GM18507 (cell line): ENCODE measurements at regions not wholly inside any gene's neighbourhood (a gene's known extent, or its start where the extent isn't known, plus 50 kb on each side); places are given as distances from the start of the nearest gene placed in this dataset.

Source experiments
- DNase-seq: peaks from one replicate; pipeline ENCODE4 v3.0.0; 2011; ENCODE audit warnings: low read depth; ENCODE audit not compliant: insufficient read length; ENCODE audit errors: extremely low spot score
- FAIRE-seq: peaks from 2 replicates; lab custom pipeline; 2011; peaks lifted over from hg19 to GRCh38; lab: Jason Lieb, UNC

DNA sequence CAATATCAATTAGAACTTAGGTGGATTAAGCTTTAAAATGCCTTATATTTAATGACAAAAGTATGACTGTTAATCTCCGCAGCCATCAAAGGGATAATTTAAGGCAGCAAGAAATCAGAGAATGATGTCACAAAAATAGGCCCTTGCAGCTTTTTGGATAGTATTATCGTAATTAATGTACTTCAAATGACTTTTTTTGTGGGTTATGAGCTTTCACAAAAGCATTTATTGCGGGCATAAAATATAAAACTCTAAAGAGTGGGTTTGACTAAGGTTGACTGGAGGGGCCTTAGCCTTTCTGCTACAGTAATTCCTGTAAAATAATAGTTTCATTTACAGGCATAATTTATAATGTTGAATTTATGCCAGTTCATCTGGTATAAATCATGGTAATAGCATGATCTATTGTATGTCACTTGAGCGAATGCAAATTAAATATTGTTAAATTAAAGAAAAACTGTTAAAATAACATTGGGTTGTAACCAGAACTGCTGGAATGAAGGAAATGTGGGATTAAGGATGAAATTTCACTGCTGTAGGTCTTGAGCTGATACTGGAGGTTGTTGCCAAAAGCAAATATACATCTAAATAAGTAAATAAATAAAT lies 78.5 kb upstream of the ZFP64 start:
- DNase-seq (no peak), FAIRE-seq (no peak)

DNA sequence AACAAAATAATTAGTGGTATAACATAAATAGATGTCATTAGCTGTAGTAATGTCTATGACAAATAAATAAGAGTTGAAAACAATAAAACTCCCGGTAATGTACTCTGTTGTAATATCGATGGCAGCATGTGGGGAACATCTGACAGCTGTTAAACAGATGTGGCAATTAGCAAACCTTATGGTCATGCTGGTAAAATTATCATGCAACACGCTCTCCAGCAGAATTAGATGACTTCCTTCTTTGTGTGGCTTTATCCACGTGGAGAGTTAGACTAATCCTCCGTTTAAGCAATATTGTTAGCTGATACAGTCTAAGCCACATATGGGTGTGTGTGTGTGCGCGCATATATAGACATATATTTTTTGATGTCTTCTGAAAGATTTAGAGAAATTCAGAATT lies 77.7 kb upstream of the ZFP64 start:
- DNase-seq (no peak), FAIRE-seq (no peak)

DNA sequence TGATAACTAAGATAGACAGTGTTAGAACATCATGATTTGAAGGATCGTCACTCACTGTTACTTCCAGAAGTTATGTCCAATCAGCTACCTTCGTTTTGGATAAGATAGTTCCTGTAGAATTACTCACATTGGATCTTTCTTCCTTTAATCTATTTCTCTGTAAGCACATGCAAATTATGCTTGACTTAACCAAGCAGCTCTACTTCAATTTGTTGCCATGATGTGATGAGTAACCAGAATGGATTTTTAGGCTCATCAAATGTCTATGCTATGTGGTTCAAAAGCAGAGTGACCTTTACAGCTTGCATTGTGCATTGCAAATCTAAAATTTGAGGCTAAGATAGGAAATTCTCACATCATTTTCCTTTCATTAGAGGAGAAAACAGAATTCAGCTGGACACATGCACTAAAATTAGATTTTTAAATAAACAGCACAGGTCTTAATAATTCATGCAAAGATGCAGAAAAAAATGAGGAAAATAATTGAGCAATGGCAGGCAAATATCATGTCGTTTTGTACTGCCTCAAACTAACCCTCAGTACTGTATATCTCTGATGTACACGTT lies 76.7 kb upstream of the ZFP64 start:
- FAIRE-seq (no peak), DNase-seq (no peak)

DNA sequence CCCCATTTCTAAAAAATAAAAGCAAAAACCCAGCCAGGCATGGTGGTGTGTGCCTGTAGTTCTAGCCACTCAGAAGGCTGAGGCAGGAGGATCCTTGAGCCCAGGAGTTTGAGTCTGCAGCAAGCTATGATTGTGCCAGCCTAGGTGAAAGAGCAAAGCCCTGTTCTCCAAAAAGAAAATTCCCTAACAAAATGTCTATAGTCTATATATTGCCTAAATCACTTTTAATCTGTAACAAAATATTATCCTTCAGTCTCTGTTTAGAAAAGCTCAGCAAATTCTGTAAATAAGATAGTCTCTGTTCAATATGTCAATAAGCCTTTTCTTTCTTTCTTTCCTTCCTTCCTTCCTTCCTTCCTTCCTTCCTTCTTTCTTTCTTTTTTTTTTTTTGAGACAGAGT lies 75.8 kb upstream of the ZFP64 start:
- FAIRE-seq, result no peak
- no peak for DNase-seq

DNA sequence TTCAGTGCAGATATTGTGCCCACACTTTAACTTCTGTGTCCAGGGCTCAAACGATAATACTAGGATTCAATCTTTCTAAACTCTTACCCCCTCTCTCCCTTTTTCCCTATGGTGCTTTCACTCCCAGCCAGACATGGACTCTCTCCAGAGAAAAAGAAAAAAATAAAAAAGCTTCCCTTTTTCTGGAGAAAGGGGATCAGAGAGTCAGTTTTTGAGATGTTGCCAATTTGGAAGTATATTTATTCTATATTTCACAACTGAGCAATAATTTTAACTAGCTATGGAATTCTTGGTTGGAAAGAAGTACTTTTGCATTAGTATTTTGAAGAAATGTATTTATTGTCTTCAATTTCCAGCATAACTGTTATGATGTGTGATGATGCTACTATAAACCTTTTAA lies 72.2 kb upstream of the ZFP64 start:
- no peak for DNase-seq
- FAIRE-seq, result no peak

DNA sequence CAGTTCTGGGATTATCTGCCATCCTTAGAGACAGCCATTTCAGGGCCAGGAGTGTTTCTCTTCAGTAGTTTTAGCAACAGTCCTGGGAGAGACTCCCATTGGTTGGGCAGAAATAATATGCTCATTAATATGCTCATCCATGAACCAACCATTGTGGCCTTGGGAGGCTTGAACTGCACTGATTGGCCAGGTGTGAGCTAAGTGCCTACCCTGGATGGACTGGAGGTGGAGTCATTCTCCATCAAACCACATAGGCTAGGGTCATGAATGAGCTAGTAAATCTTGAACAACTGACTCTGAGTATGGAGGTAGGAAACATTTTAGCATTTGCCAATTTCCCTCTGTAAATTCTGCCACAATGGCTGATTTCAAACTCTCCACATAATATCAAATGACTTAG lies 70.2 kb upstream of the ZFP64 start:
- no peak for FAIRE-seq

DNA sequence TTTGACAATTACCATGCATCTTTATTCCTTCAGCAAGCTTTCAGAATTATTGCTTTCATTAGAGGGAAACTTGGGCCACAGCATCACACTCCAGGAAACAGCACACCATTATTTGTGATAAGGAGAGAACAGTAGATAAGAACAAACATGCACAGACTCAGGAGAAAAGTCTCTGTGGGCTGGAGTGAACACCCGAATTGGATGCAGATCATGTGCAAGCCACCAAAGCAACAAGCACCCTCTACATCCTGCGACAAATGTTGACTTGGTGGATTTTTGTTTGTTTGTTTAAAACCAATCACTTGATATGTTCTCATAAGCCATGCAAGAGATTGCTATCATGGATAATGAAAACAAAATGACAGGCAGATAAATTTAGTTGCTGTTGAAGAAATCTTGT lies 67.7 kb upstream of the ZFP64 start:
- DNase-seq (no peak), FAIRE-seq (no peak)

More for the DNA sequence above, 70.2 kb upstream of the ZFP64 start:
- no peak for DNase-seq

DNA sequence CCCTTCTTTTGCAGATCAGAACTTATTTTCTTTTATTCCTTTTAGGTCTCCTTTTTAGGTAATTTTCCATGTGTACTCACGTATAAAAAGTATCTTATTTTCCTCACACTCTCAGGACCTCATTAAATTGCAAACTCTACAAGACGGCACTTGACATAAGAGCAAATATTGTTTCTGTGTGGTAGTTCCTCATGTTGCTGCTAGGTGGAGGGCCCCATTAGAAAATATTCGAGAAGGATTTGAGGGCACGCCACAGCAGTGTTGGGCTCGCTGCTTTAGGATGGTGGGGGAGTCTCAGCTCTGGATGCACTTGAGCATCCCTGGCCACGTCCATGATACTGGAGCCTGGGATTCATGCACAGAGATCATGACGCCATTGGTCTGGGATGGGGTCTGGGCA lies 64.9 kb upstream of the ZFP64 start:
- FAIRE-seq (no peak), DNase-seq (no peak)

DNA sequence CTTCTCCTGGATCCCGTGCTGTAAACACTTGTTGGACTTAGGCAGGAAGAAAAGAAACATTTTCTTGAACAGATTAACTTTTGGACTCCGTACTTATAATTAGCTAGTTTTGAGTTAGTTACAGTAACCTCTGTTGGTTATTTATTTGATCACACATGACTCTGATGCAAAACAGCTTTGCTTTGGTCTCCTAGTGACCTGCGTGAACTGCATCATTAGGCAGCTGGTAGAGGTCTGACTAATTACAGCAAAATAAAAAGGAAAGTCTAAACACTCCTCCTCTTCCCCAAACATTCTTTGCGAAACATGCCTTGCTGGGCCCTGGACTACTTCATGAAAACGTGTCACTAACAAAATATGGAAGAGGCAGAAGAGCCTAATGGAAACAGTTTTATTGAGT lies 61.1 kb upstream of the ZFP64 start:
- FAIRE-seq (no peak), DNase-seq (no peak)

DNA sequence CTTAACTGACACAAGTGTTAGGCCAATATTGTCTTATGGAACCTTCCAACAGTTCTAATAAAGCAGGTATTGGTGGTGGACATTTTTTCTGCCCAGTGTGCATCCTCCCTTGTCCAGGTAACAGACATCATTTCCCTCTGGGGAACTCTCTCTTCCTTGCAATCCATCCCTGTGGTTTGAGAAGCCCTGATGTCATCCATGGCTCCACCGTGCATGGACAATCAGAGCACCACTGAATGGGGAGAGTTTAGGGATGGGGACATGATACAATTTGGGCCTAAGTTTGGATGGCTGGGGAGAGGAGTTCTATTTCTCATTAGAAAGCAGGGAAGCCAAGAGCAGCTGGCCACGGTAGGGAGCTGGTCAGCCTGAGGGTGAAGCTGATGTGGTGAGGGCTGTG lies 60.2 kb upstream of the ZFP64 start:
- FAIRE-seq (no peak), DNase-seq (no peak)

DNA sequence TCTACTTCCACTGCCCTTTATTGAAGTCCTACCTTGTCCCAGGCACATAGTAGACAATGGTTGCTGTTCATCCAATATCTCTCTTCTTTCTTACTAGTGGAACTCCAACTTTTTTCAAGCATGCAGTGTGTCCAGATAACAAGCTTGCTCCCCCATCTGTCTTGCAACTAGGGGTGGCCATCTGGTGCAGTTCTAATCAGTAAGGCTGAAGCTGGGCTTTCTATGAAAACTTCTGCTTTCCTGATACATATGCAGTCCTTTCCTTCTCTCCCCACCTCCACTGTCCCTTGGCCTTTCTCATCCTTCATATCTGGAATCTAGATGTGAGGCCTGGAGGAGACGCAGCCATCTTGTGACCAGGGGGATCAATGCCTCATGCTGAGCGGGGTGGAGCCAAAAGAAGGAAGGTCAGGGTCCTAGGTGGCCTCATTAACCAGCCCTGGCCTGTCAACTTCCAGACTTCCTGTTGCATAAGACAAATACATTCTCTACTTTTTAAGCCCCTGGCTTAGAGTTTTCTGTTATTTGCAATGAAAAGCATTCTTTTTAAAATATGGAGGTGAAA lies 59.6 kb upstream of the ZFP64 start:
- no peak for FAIRE-seq
- no peak for DNase-seq

DNA sequence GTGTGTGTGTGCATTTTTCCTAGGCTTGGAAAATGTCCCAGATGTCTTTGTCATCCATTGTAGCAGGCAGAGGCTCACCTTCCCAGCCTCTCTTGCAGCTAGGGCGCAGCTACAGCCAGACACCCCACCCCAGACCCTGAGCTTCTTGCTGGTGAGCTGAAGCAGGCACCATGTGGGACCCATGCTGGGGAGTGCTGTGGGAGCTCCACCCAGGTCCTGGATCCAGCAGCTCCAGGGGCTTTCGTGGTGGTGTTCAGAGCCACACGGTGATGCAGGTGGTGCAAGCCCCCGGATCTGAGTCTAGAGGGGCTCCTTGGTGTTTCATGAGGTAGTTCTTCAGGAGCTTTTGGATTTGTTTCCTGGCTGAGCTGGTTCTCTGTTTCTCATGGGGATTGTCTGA lies 56.0 kb upstream of the ZFP64 start:
- FAIRE-seq (no peak), DNase-seq (no peak)

DNA sequence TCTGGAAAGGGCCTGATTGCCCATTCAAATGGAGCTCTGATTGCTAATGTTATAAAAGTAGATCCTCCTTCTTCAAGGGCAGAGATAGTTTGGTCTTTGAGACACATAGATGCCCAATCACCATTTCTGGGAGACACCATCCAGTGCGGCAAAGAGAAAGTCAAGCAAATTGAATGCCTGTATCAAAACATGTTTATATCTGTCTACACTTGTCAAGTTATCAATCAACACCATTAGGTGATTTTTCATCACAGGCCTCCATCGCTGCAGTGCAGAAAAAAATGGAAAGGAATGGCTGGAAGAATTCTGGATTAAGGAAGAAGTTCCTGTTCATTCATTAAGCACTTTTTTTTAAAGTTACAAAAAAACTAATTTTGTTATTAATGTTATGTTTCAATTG lies 54.8 kb upstream of the ZFP64 start:
- DNase-seq (no peak), FAIRE-seq (no peak)

DNA sequence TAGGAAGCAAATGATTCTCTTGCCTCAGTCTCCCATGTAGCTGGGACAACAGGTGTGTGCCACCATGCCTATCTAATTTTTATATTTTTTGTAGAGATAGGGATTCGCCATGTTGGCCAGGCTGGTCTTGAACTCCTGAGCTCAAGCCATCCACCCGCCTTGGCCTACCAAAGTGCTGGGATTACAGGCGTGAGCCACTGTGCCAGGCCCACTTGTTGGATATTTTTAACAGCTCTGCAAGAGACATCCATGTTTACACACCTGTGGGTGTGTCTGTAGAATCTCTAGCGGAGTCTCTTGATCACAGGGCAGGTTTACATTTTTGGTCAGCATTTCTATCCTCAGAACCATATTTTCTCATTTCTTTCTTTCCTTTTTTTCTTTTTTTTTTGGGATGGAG lies 53.1 kb upstream of the ZFP64 start:
- FAIRE-seq (no peak), DNase-seq (no peak)

DNA sequence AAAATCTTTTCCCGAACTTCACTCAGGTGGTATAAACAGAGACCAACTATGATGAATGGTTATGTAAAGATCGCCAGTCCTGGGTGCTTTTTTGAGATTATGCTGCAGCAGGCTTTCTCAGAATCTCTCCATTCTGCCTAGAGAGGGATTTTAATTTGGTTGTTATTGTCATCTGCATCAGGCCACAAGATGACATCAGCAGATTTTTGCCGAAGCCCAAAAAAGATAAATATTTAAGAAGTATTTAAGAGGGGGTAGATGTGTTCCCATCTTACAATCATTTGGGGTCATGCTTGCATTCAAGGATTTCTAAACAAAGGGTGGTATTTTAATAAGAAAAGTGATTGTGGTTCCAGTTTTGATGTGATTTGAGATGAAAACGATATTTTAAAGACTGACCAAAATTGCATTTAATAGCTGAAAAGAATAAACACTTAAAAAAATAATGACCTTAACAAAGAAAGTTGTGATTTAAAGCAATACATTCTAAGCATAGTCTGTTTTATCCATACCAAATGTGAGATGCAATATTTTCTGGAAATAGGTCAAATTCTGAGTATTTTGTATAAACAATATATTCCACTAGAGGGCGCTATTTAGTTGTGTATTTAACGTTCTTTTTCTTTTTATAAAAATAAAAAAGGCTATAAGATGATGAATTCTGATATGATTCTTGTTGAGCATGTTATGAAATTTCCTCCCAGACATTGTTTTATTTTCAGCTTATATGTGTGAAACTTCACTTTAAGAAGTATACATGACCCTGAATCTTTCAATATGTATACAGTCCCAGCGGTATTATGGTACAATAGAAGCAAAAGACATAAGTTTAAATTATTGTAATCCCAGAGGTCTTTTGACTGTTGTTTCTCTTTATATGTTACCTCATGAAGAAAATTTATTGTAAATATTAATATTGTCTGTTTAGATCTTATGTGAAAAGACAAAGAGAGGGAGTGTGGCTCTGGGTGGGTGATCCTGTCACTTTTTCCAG lies 51.0 kb upstream of the ZFP64 start:
- FAIRE-seq (peak; percentile 50), DNase-seq (no peak)
